ENCODE measurements at regions not wholly inside any gene's neighbourhood (a gene's known extent, or its start where the extent isn't known, plus 50 kb on each side); places are given as distances from the start of the nearest gene placed in this dataset.

GRCh38 chr2:183222751-183223150 is 98.5 kb downstream of the NUP35 start:
- CTCF ChIA-PET (ENCODE audit: low intra/inter-chr PET ratio): no interaction called here
- in situ Hi-C loops (cut with MboI) (no loop called here), intact Hi-C loops (cut with micrococcal nuclease) (no loop called here)
- Histone ChIP-seq H3K79me2 (ENCODE audit: control insufficient read depth, insufficient read depth, low read length) (no peaks in the 10 kb centered on the region), H3K4me2 (ENCODE audit: insufficient read depth, low read length) (no peak overlapping the region), H3K9me1 (ENCODE audit: control insufficient read depth, insufficient read depth, low read length) (no peaks in the 10 kb centered on the region), H3K36me3 (ENCODE audit: control insufficient read depth, insufficient read depth, low read length) (no peaks in the 10 kb centered on the region), H3K27me3 (ENCODE audit: control insufficient read depth in 2 of 2, insufficient read depth in 2 of 2, low read length in 2 of 2) (no peaks in the 10 kb centered on the region), H3K4me3 (no peak overlapping the region), H3K27ac (ENCODE audit: extremely low read depth, low read depth, low read length) (no peak overlapping the region), H3K9ac (ENCODE audit: insufficient read depth in 1 of 2, low read depth in 2 of 2, low read length in 2 of 2) (no peak overlapping the region), H3K4me1 (replicated peaks in 1 of 2; ENCODE audit: control insufficient read depth in 2 of 2, insufficient read depth in 2 of 2, low read length in 2 of 2) (no peaks in the 10 kb centered on the region), H2AFZ (ENCODE audit: low read depth, low read length) (no peak overlapping the region), H4K20me1 (replicated peaks; ENCODE audit: control insufficient read depth, insufficient read depth, low read length) (no peaks in the 10 kb centered on the region), H3K9me3 (replicated peaks; ENCODE audit: control insufficient read depth, insufficient read depth, low read depth, low read length) (no peaks in the 10 kb centered on the region)
- TF ChIP-seq ZNF384 (IDR thresholded peaks at IDR 0.05; ENCODE audit: low read depth, low read length) (no peak), STAT5B (CRISPR knock-in tag; IDR thresholded peaks at IDR 0.05) (no peak), FOXO4 (CRISPR knock-in tag; IDR thresholded peaks at IDR 0.05) (no peak), RBM39 (optimal IDR thresholded peaks at IDR 0.05; ENCODE audit: low read depth, low read length) (no peak), HNRNPK (IDR thresholded peaks at IDR 0.05; ENCODE audit: low read depth, low read length, poor library complexity, severe bottlenecking) (no peak), POLR2B (IDR thresholded peaks at IDR 0.05; ENCODE audit: low read depth, partially characterized antibody) (no peak), KDM2B (CRISPR knock-in tag; IDR thresholded peaks at IDR 0.05) (no peak), ZNF75A (CRISPR knock-in tag; IDR thresholded peaks at IDR 0.05) (no peak), U2AF2 (optimal IDR thresholded peaks at IDR 0.05; ENCODE audit: low read depth, low read length) (no peak), ZNF583 (CRISPR knock-in tag; IDR thresholded peaks at IDR 0.05) (no peak), ZNF561 (CRISPR knock-in tag; conservative IDR thresholded peaks at IDR 0.05) (no peak), NCOA4 (IDR thresholded peaks at IDR 0.05; ENCODE audit: partially characterized antibody) (no peak), GTF2A2 (tag; IDR thresholded peaks at IDR 0.05) (no peak), ZNF668 (CRISPR knock-in tag; IDR thresholded peaks at IDR 0.05) (no peak)
- FAIRE-seq (no peak), ATAC-seq (no peak), DNase-seq (ENCODE audit: extremely low read depth in 1 of 4, low spot score in 3 of 4) (no peak)
- no TSS peak for BruUV-seq (replicated peaks)
- 53% methylated on average over 5 of the region's 5 CpGs for WGBS (ENCODE audit: insufficient coverage, low coverage, missing lambda C conversion rate)
- POLR2A ChIA-PET: no interaction called here
